Calu3 (cell line): ENCODE measurements at regions not wholly inside any gene's neighbourhood (a gene's known extent, or its start where the extent isn't known, plus 50 kb on each side); places are given as distances from the start of the nearest gene placed in this dataset.

ENCODE experiments used
- BruUV-seq: library from RNA; stranded (reverse); fragments of 400-500 nt; replicated peaks from 2 replicates; lab custom pipeline; 2021; lab: Mats Ljungman, UMichigan
- CTCF ChIA-PET: fragments of 300-600 bp; sonication (Branson Sonifier 250); formaldehyde crosslinking; loops from one replicate; lab custom pipeline; 2022; ENCODE audit warnings: antibody characterized with exemption; lab: Charles Lee
- DNase-seq: peaks from one replicate; pipeline ENCODE4 v3.0.0; 2022
- H3K27ac Mint-ChIP-seq: one replicate; pipeline ENCODE4 v1.8.0; 2022; ENCODE audit warnings: mixed read lengths; ENCODE audit not compliant: unreplicated experiment
- H3K27me3 Mint-ChIP-seq: one replicate; pipeline ENCODE4 v1.8.0; 2022; ENCODE audit warnings: mixed read lengths; ENCODE audit not compliant: unreplicated experiment
- H3K36me3 Mint-ChIP-seq: one replicate; pipeline ENCODE4 v1.8.0; 2022; ENCODE audit warnings: mild to moderate bottlenecking, moderate library complexity, mixed read lengths; ENCODE audit not compliant: insufficient read depth, unreplicated experiment
- H3K4me1 Mint-ChIP-seq: one replicate; pipeline ENCODE4 v1.8.0; 2022; ENCODE audit warnings: mild to moderate bottlenecking, low read depth, mixed read lengths; ENCODE audit not compliant: unreplicated experiment
- H3K4me3 Mint-ChIP-seq: one replicate; pipeline ENCODE4 v1.8.0; 2022; ENCODE audit warnings: mild to moderate bottlenecking, low read depth, moderate library complexity, mixed read lengths; ENCODE audit not compliant: unreplicated experiment
- H3K9me3 Mint-ChIP-seq: one replicate; pipeline ENCODE4 v1.8.0; 2022; ENCODE audit warnings: low read depth, mixed read lengths; ENCODE audit not compliant: unreplicated experiment
- intact Hi-C: fragments of 100-400 bp; cut with micrococcal nuclease; formaldehyde crosslinking; loops from one replicate; pipeline ENCODE4 v1.10.0; 2022; ENCODE audit not compliant: unreplicated experiment
- TF ChIP-seq, protein P1 (sequence below): fragments of 200-600 bp; IDR thresholded peaks from one replicate; pipeline ENCODE4 v1.8.0; 2022; ENCODE audit warnings: antibody characterized with exemption; ENCODE audit not compliant: unreplicated experiment

DNA sequence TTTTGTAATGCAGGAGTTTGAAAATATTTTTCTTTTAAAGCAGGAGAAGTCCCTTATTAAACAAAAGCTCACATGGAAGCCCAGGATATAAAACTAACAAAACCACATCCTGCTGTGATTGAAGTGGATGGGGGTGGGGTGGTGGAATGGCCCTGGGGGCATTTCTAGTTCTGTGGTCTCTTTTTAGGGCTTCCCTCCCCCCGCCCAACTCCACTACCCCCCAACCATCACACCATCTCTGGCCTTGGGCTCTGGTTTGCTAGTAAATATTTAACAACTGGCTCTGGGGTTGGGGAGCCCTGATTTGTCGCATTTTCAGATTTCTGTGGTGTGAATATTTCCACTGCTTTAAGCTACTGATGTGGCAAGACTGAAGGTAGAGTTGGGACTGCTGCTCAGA lies 279.6 kb upstream of the PLET1 start:
- no TSS peak for BruUV-seq
- H3K27ac Mint-ChIP-seq = no peak overlapping the region
- TF ChIP-seq, protein P1, sequence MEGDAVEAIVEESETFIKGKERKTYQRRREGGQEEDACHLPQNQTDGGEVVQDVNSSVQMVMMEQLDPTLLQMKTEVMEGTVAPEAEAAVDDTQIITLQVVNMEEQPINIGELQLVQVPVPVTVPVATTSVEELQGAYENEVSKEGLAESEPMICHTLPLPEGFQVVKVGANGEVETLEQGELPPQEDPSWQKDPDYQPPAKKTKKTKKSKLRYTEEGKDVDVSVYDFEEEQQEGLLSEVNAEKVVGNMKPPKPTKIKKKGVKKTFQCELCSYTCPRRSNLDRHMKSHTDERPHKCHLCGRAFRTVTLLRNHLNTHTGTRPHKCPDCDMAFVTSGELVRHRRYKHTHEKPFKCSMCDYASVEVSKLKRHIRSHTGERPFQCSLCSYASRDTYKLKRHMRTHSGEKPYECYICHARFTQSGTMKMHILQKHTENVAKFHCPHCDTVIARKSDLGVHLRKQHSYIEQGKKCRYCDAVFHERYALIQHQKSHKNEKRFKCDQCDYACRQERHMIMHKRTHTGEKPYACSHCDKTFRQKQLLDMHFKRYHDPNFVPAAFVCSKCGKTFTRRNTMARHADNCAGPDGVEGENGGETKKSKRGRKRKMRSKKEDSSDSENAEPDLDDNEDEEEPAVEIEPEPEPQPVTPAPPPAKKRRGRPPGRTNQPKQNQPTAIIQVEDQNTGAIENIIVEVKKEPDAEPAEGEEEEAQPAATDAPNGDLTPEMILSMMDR = no peak
- intact Hi-C loops = no loop called here
- no peak overlapping the region for H3K4me3 Mint-ChIP-seq
- H3K9me3 Mint-ChIP-seq = no peaks in the 10 kb centered on the region
- CTCF ChIA-PET = no interaction called here
- H3K27me3 Mint-ChIP-seq = peaks cover 21% of the 10 kb centered on the region
- H3K36me3 Mint-ChIP-seq = no peaks in the 10 kb centered on the region
- DNase-seq = no peak
- no peaks in the 10 kb centered on the region for H3K4me1 Mint-ChIP-seq

DNA sequence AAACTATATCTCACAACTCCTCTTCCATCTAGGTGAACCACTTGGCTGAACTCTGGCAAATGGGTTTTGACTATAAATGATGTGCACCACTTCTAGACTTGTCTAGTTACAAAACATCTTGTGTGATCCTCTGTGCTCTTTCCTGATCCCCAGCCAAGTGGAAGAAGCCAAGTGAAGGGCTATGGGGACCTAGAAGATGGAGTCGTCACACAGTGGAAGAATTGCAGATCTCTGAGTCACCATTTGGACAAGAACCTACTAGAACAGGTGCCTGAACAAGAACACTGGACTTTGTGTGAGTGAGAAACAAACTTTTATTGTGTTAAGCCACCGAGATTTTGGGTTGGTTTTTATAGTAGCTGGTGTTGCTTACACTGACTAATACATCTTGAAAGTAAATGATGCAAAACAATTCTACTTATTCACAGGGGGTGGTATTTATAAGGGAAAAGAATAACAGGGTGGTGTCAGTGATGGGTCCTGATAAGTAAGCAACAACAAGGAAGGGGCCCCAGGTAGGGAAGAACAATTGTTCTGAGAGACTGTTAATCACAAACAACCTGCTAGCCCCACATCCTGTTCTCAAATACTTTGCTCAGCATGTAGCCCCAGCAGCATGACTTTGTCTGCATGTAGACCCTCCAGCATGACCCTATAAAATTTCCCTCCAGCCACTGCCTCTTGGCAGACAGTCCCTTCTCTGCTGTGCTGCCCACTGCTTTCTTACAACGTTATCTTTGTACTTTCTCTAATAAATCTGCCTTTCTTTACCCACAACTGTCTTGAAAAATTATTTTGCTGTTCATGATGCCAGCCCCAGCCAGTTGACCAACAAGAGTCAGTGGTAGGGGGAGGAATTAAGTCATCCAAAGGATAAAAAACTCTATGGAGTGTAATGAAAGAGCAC lies 280.7 kb upstream of the PLET1 start:
- TF ChIP-seq, protein P1 = no peak
- CTCF ChIA-PET = no interaction called here
- Mint-ChIP-seq H3K4me3 (no peak overlapping the region), H3K27ac (no peak overlapping the region), H3K9me3 (no peaks in the 10 kb centered on the region), H3K4me1 (no peaks in the 10 kb centered on the region), H3K27me3 (peaks cover 10% of the 10 kb centered on the region), H3K36me3 (no peaks in the 10 kb centered on the region)
- BruUV-seq = no TSS peak
- DNase-seq = no peak
- intact Hi-C loops = no loop called here

DNA sequence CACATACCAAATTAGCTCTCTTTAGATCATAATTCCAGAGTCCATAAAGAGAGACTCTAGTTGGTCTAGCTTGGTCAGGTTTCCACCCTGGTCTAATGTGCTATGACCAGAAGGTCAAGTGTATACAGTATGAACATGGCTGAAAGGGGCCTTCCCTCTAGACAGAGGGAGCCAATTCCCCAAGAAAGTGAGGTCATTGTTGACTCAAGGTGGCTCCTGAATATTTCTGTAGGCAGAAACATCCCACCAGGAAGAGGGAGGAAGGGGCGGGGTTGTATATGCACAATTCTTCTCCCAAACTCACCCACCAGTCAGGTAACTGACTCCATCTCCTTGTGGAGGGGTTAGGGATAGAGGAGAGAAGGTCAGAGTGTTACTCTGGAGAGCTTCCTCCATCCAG lies 281.8 kb upstream of the PLET1 start:
- BruUV-seq = no TSS peak
- no peak for DNase-seq
- no peaks in the 10 kb centered on the region for H3K9me3 Mint-ChIP-seq

DNA sequence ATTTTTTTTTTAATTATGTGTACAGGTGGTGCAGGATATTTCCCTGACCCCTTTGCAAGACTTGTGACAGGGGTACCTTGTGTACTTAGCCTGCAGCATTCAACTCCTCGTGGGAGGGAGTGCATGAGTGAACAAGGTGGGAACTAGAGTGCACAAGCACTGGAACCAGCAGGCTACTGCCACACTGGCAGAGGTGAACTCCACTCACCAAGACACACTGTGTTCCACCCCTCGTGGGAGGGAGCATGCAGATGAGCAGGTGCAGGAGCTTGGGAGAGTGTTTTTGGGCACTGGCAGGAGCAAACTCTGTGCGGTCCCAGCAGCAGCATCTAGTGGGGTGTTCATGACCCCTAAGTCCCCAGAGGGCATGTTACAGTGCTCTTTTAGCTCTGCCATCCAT lies 282.7 kb upstream of the PLET1 start:
- CTCF ChIA-PET = interaction anchor here (0.7 kb wide), 1 partner anchor 12 kb away, joined by 4 read pairs; no protein-coding TSS in a partner anchor
- H3K4me1 Mint-ChIP-seq = no peaks in the 10 kb centered on the region
- H3K4me3 Mint-ChIP-seq = no peak overlapping the region
- H3K9me3 Mint-ChIP-seq = no peaks in the 10 kb centered on the region
- no peak overlapping the region for H3K27ac Mint-ChIP-seq
- BruUV-seq = no TSS peak
- TF ChIP-seq, protein P1 = no peak
- DNase-seq = no peak
- intact Hi-C loops = no loop called here
- H3K36me3 Mint-ChIP-seq = no peaks in the 10 kb centered on the region
- no peaks in the 10 kb centered on the region for H3K27me3 Mint-ChIP-seq

More for the DNA sequence above, 281.8 kb upstream of the PLET1 start:
- Mint-ChIP-seq H3K4me3 (no peak overlapping the region), H3K36me3 (no peaks in the 10 kb centered on the region), H3K27me3 (no peaks in the 10 kb centered on the region), H3K4me1 (no peaks in the 10 kb centered on the region), H3K27ac (no peak overlapping the region)
- intact Hi-C loops = no loop called here
- TF ChIP-seq, protein P1 = no peak
- CTCF ChIA-PET = interaction anchor here (0.7 to 0.9 kb wide), 2 partner anchors 13 to 49 kb away, joined by 3 to 5 read pairs; no protein-coding TSS in a partner anchor
